Adrenal gland (tissue), 9 donors: ENCODE measurements at regions not wholly inside any gene's neighbourhood (a gene's known extent, or its start where the extent isn't known, plus 50 kb on each side); places are given as distances from the start of the nearest gene placed in this dataset.

ENCODE experiments used
- DNase-seq, 7 donors: peaks; one replicate each; pipeline ENCODE4 v3.0.0-alpha.2; 2019 to 2020
- H3K27ac ChIP-seq, 5 donors: fragments of 200-600 bp; sonication (generic) in 4 of 5; 1 replicate in 3 of 5; 2 replicates in 2 of 5; pipeline versions ENCODE4 v1.5.1 to v1.8.0; 2016 to 2020; ENCODE audit warnings: mild to moderate bottlenecking in 1 of 5
- H3K27me3 ChIP-seq: fragments of 200-600 bp; 2 replicates; pipeline ENCODE4 v1.8.0; 2021
- H3K36me3 ChIP-seq, 2 donors: fragments of 200-600 bp; replicated peaks in 1 of 2; 1 replicate in 1 of 2; 2 replicates in 1 of 2; pipeline versions ENCODE4 v1.5.1 to v1.8.0; 2018 to 2022
- H3K4me1 ChIP-seq, 2 donors: fragments of 200-600 bp; replicated peaks in 1 of 2; 1 replicate in 1 of 2; 2 replicates in 1 of 2; pipeline versions ENCODE4 v1.5.1 to v1.8.0; 2018 to 2021
- H3K4me3 ChIP-seq, 4 donors: fragments of 200-600 bp; sonication (generic) in 3 of 4; one replicate each; pipeline ENCODE4 v1.5.1; 2016 to 2018
- H3K9me3 ChIP-seq, 3 donors: fragments of 200-600 bp; sonication (generic) in 1 of 3; replicated peaks in 1 of 3; 1 replicate in 2 of 3; 2 replicates in 1 of 3; pipeline versions ENCODE4 v1.5.1 to v1.8.0; 2016 to 2021
- CTCF ChIP-seq, 6 experiments: fragments of 450-650 bp in 4 of 6; fragments of 200-600 bp in 2 of 6; sonication (generic) in 1 of 6; IDR thresholded peaks; 1 replicate in 5 of 6; 2 replicates in 1 of 6; pipeline versions ENCODE4 v1.5.1 to v1.8.0; 2016 to 2021; ENCODE audit warnings: antibody characterized with exemption in 6 of 6, mild to moderate bottlenecking in 2 of 6, moderate library complexity in 1 of 6
- POLR2A ChIP-seq, 2 donors: fragments of 450-650 bp; IDR thresholded peaks; one replicate each; pipeline ENCODE4 v1.6.1; 2017; ENCODE audit warnings: antibody characterized with exemption in 2 of 2, mild to moderate bottlenecking in 2 of 2, moderate library complexity in 1 of 2
- WGBS, 4 donors: extraction: QIAGEN DNeasy Blood & Tissue Kit in 2 of 4; methylation state at CpG; one replicate each; pipeline versions ENCODE4 v1.1.5 to v1.1.7; 2013 to 2017; 5-methylcytosine and 5-hydroxymethylcytosine counted together
- intact Hi-C, 2 donors: fragments of 100-400 bp; cut with DNase I; formaldehyde crosslinking; loops; one replicate each; pipeline versions ENCODE4 v1.14.1 to v1.15.0; 2022 to 2023
- donor health status: healthy with polysubstance abuse.
- donor health status: Bipolar disorder and iron deficiency.
- donor health status: DM: yes; HTN: yes; CAD: no.
- donor health status: DM: no; HTN: no; CAD: no.
- donor health status: DM: no; HTN: no; CAD: no.

- Histone ChIP-seq H3K4me3 (no peak overlapping the region), H3K27me3 (no peaks in the 10 kb centered on the region), H3K9me3 (no peaks in the 10 kb centered on the region), H3K4me1 (no peaks in the 10 kb centered on the region), H3K27ac (no peak overlapping the region), H3K36me3 (no peaks in the 10 kb centered on the region)
- TF ChIP-seq POLR2A (IDR thresholded peaks at IDR 0.05) = no peak
- TF ChIP-seq CTCF (IDR thresholded peaks at IDR 0.05) = no peak
- 82 to 90% (median 83%) methylated on average over 4 of the region's 4 CpGs for WGBS, 4 donors
- DNase-seq = no peak
- intact Hi-C loops = no loop called here
Measured at GRCh38 chr2:129707800-129708199, 271.7 kb upstream of the RAB6C start.

GRCh38 chr2:129708221-129708967 lies 271.1 kb upstream of the RAB6C start:
- Histone ChIP-seq H3K36me3 (no peaks in the 10 kb centered on the region), H3K4me3 (no peak overlapping the region), H3K27ac (no peak overlapping the region), H3K4me1 (no peaks in the 10 kb centered on the region), H3K9me3 (no peaks in the 10 kb centered on the region), H3K27me3 (no peaks in the 10 kb centered on the region)
- DNase-seq = no peak
- intact Hi-C loops = no loop called here
- 74 to 79% (median 77%) methylated on average over 10 to 20 of the region's 20 CpGs for WGBS, 4 donors
- TF ChIP-seq CTCF (IDR thresholded peaks at IDR 0.05) (no peak), POLR2A (IDR thresholded peaks at IDR 0.05) (no peak)

GRCh38 chr2:129709001-129709955 lies 270.2 kb upstream of the RAB6C start:
- H3K9me3 ChIP-seq = no peaks in the 10 kb centered on the region
- H3K4me1 ChIP-seq = no peaks in the 10 kb centered on the region
- no peaks in the 10 kb centered on the region for H3K27me3 ChIP-seq
- DNase-seq = no peak
- intact Hi-C loops = no loop called here
- H3K4me3 ChIP-seq = no peak overlapping the region
- H3K27ac ChIP-seq = no peak overlapping the region
- TF ChIP-seq CTCF (IDR thresholded peaks at IDR 0.05) (no peak), POLR2A (IDR thresholded peaks at IDR 0.05) (no peak)
- no peaks in the 10 kb centered on the region for H3K36me3 ChIP-seq
- 68 to 78% (median 73%) methylated on average over 10 to 13 of the region's 13 CpGs for WGBS, 4 donors

GRCh38 chr2:129709956-129710598 lies 269.4 kb upstream of the RAB6C start:
- no peak overlapping the region for H3K27ac ChIP-seq
- no peak for TF ChIP-seq POLR2A (IDR thresholded peaks at IDR 0.05)
- TF ChIP-seq CTCF (IDR thresholded peaks at IDR 0.05) = no peak
- WGBS, 4 donors = 81 to 86% (median 84%) methylated on average over 16 of the region's 16 CpGs
- H3K4me3 ChIP-seq = no peak overlapping the region
- H3K36me3 ChIP-seq = no peaks in the 10 kb centered on the region
- intact Hi-C loops = no loop called here
- H3K27me3 ChIP-seq = no peaks in the 10 kb centered on the region
- no peak for DNase-seq
- no peaks in the 10 kb centered on the region for H3K4me1 ChIP-seq
- no peaks in the 10 kb centered on the region for H3K9me3 ChIP-seq
